Mesendoderm (in vitro differentiated cells): ENCODE measurements at regions not wholly inside any gene's neighbourhood (a gene's known extent, or its start where the extent isn't known, plus 50 kb on each side); places are given as distances from the start of the nearest gene placed in this dataset.
A peak's percentile ranks its signal among the peaks of the same experiment; 100 is the strongest.

ENCODE experiments used
- DNase-seq: peaks from one replicate; pipeline ENCODE4 v3.0.0; 2013
- H2AK5ac ChIP-seq: 2 replicates; pipeline ENCODE4 v1.6.1; 2013; ENCODE audit warnings: low read length, inconsistent platforms
- H2BK120ac ChIP-seq: 2 replicates; pipeline ENCODE4 v1.6.1; 2013; ENCODE audit warnings: low read depth, mild to moderate bottlenecking, low read length, moderate library complexity, mixed read lengths
- H2BK15ac ChIP-seq: replicated peaks from 2 replicates; pipeline ENCODE4 v1.6.1; 2013; ENCODE audit warnings: low read depth, mild to moderate bottlenecking, moderate library complexity
- H2BK5ac ChIP-seq: 2 replicates; pipeline ENCODE4 v1.6.1; 2013; ENCODE audit warnings: low read length, inconsistent platforms
- H3K18ac ChIP-seq: 2 replicates; pipeline ENCODE4 v1.6.1; 2013; ENCODE audit warnings: mild to moderate bottlenecking, low read length, mixed read lengths
- H3K23ac ChIP-seq: one replicate; pipeline ENCODE4 v1.6.1; 2013; ENCODE audit warnings: low read length
- H3K27ac ChIP-seq: 2 replicates; pipeline ENCODE4 v1.5.1; 2013; ENCODE audit warnings: low read depth, mild to moderate bottlenecking, inconsistent platforms, low read length, moderate library complexity
- H3K27me3 ChIP-seq: 2 replicates; pipeline ENCODE4 v1.6.1; 2013; ENCODE audit warnings: low read length, control low read depth, mild to moderate bottlenecking, inconsistent platforms; ENCODE audit not compliant: insufficient read depth, poor library complexity
- H3K36me3 ChIP-seq: 2 replicates; pipeline ENCODE4 v1.6.1; 2013; ENCODE audit warnings: low read length, inconsistent platforms; ENCODE audit not compliant: control insufficient read depth, insufficient read depth
- H3K4ac ChIP-seq: one replicate; pipeline ENCODE4 v1.6.1; 2013; ENCODE audit warnings: low read depth, mild to moderate bottlenecking, low read length, moderate library complexity
- H3K4me1 ChIP-seq: 2 replicates; pipeline ENCODE4 v1.6.1; 2013; ENCODE audit warnings: low read depth, low read length, inconsistent platforms; ENCODE audit not compliant: control insufficient read depth
- H3K4me2 ChIP-seq: 2 replicates; pipeline ENCODE4 v1.6.1; 2013; ENCODE audit warnings: low read length
- H3K4me3 ChIP-seq: 2 replicates; pipeline ENCODE4 v1.5.1; 2013; ENCODE audit warnings: mild to moderate bottlenecking, low read length
- H3K56ac ChIP-seq: one replicate; pipeline ENCODE4 v1.6.1; 2013; ENCODE audit warnings: low read length
- H3K79me1 ChIP-seq: 2 replicates; pipeline ENCODE4 v1.6.1; 2013; ENCODE audit warnings: low read length, inconsistent platforms
- H3K79me2 ChIP-seq: 2 replicates; pipeline ENCODE4 v1.6.1; 2013; ENCODE audit warnings: mild to moderate bottlenecking, low read length; ENCODE audit not compliant: control insufficient read depth, insufficient read depth
- H3K9ac ChIP-seq: 2 replicates; pipeline ENCODE4 v1.6.1; 2013; ENCODE audit warnings: low read length, inconsistent platforms
- H4K5ac ChIP-seq: one replicate; pipeline ENCODE4 v1.6.1; 2013; ENCODE audit warnings: low read length
- H4K8ac ChIP-seq: one replicate; pipeline ENCODE4 v1.6.1; 2013; ENCODE audit warnings: low read depth, mild to moderate bottlenecking, control low read depth, low read length, moderate library complexity
- WGBS: extraction: QIAGEN DNeasy Blood & Tissue Kit; methylation state at CpG from one replicate; pipeline ENCODE4 v1.1.7; 2013; ENCODE audit warnings: low lambda C conversion rate, missing lambda C conversion rate; ENCODE audit not compliant: insufficient coverage; ENCODE audit errors: extremely low coverage; 5-methylcytosine and 5-hydroxymethylcytosine counted together

DNA sequence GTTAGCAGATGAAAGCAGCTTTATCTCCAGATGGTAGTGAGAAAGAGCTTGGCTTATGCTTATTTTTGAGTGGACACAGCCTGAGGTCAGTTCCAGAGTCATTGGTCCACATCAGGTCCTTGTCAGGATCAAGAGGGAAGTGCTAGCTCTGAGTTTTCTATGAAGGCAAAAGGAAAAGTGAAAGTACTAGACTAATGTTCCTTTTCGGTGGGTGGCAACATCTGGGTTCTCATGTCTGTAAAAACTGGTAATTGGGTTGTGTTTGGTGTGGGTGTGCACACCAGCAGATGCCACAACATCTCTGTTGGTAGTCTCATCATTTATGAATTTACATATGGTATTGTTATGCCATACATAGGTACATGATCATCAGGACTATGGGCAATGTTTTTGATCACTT lies 210.5 kb downstream of the PWWP3B start:
- no peaks in the 10 kb centered on the region for H3K36me3 ChIP-seq
- no peak overlapping the region for H3K23ac ChIP-seq
- H3K4me3 ChIP-seq, result no peak overlapping the region
- H3K79me1 ChIP-seq, result no peaks in the 10 kb centered on the region
- H3K27me3 ChIP-seq, result no peaks in the 10 kb centered on the region
- H3K4me1 ChIP-seq, result no peaks in the 10 kb centered on the region
- no peak overlapping the region for H2BK120ac ChIP-seq
- no peak overlapping the region for H3K18ac ChIP-seq
- H2AK5ac ChIP-seq, result no peak overlapping the region
- no peak overlapping the region for H3K56ac ChIP-seq
- H3K4ac ChIP-seq, result no peak overlapping the region
- H3K79me2 ChIP-seq, result no peaks in the 10 kb centered on the region
- no peak overlapping the region for H3K4me2 ChIP-seq
- no peak overlapping the region for H2BK15ac ChIP-seq
- no peak overlapping the region for H2BK5ac ChIP-seq
- DNase-seq, result no peak
- H3K27ac ChIP-seq, result no peak overlapping the region
- no peak overlapping the region for H4K8ac ChIP-seq
- no CpG with 5 or more reads among the region's 1 CpG for WGBS
- H3K9ac ChIP-seq, result no peak overlapping the region
- no peak overlapping the region for H4K5ac ChIP-seq

DNA sequence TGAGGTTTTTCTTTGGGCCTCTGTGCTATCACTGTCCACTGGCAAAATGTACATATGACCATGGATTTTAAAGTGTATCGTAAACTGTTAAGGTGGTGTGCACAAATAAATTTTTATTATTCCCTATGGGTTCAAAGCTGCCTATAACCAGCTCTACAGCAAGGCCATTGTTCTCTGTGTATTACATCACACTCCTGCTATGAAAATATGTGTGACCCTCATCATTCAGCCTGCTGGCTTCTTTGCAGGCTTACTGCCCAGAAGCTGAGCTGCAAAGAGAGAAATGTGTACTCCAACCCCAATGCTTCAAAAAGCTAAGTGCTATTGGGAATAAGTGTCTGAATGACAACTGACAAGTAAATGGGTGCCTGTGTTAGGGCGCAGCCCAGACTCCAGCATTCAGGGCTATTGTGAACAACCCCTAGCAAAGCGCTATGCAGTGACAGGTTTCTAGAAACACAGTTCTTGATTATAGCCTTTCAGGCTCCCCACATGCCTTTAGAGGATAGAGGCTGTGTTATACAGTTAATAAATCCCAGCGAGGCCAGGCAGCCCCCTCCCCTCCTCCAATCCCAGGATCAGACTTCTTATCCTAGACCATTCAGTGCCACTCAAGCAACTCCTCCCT lies 220.4 kb upstream of the RADX start:
- H3K27me3 ChIP-seq, result no peaks in the 10 kb centered on the region
- H3K27ac ChIP-seq, result no peak overlapping the region
- H3K4me2 ChIP-seq, result no peak overlapping the region
- no peak overlapping the region for H3K23ac ChIP-seq
- H2BK5ac ChIP-seq, result no peak overlapping the region
- no peak overlapping the region for H4K8ac ChIP-seq
- no peak overlapping the region for H3K4me3 ChIP-seq
- H3K79me1 ChIP-seq, result no peaks in the 10 kb centered on the region
- H3K79me2 ChIP-seq, result no peaks in the 10 kb centered on the region
- no peak overlapping the region for H2AK5ac ChIP-seq
- no peaks in the 10 kb centered on the region for H3K36me3 ChIP-seq
- no peak for DNase-seq
- no peak overlapping the region for H4K5ac ChIP-seq
- H2BK15ac ChIP-seq, result no peak overlapping the region
- no peak overlapping the region for H3K18ac ChIP-seq
- no peak overlapping the region for H3K56ac ChIP-seq
- H3K4me1 ChIP-seq, result no peaks in the 10 kb centered on the region
- WGBS, result no CpG with 5 or more reads among the region's 4 CpGs
- H2BK120ac ChIP-seq, result no peak overlapping the region
- H3K4ac ChIP-seq, result no peak overlapping the region
- H3K9ac ChIP-seq, result no peak overlapping the region

GRCh38 chrX:106392346-106392745 lies 219.4 kb upstream of the RADX start:
- no peaks in the 10 kb centered on the region for H3K79me2 ChIP-seq
- no peaks in the 10 kb centered on the region for H3K36me3 ChIP-seq
- H2BK5ac ChIP-seq, result no peak overlapping the region
- H4K5ac ChIP-seq, result no peak overlapping the region
- H3K4ac ChIP-seq, result no peak overlapping the region
- no peak overlapping the region for H4K8ac ChIP-seq
- H3K18ac ChIP-seq, result no peak overlapping the region
- no peaks in the 10 kb centered on the region for H3K4me1 ChIP-seq
- no peaks in the 10 kb centered on the region for H3K27me3 ChIP-seq
- H3K79me1 ChIP-seq, result no peaks in the 10 kb centered on the region
- H2AK5ac ChIP-seq, result no peak overlapping the region
- WGBS, result no CpG with 5 or more reads among the region's 1 CpG
- H2BK120ac ChIP-seq, result no peak overlapping the region
- no peak for DNase-seq
- no peak overlapping the region for H3K4me2 ChIP-seq
- no peak overlapping the region for H2BK15ac ChIP-seq
- H3K56ac ChIP-seq, result no peak overlapping the region
- no peak overlapping the region for H3K27ac ChIP-seq
- no peak overlapping the region for H3K23ac ChIP-seq
- H3K4me3 ChIP-seq, result no peak overlapping the region
- H3K9ac ChIP-seq, result no peak overlapping the region

DNA sequence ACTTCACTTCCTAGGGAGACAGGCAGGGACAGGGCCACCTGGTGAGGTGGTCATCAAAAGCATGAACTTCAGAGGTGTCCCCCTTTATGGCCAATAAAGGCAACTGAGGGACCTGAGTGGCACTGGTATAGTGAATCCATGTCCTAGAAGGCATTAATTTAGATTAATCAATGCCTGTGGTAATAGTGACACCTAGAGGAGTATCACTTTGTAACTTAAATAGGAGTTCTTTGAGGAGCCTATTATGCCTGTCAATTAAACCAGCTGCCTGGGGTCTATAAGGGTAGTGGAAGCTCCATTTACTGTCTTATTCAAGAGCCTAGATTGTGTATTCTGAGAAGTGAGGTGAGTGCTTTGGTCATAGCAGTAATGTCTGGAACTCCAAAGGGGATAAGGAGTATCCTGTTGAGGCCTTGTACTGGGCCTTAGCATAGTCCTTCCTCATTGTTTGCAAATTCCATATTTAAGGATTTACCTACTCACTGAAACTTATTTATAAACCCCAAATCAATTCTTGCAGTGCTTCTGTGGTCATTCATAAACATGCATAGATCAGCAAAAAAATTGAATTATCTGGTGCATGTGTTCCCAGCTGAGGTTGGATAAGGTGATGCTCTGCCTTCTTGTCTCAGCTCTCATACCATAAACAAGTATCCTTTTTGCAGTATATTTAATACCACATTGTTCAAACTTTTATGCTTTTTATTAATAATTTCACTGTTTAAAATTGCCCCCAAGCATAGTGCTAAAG lies 213.8 kb upstream of the RADX start:
- Histone ChIP-seq H4K5ac (no peak overlapping the region), H3K23ac (no peak overlapping the region), H3K4me1 (no peaks in the 10 kb centered on the region), H2BK15ac (no peak overlapping the region), H3K4me2 (no peak overlapping the region), H3K27me3 (no peaks in the 10 kb centered on the region), H3K79me2 (no peaks in the 10 kb centered on the region), H3K27ac (no peak overlapping the region), H3K79me1 (no peaks in the 10 kb centered on the region), H2BK120ac (no peak overlapping the region), H3K18ac (no peak overlapping the region), H3K4me3 (no peak overlapping the region), H3K36me3 (no peaks in the 10 kb centered on the region), H3K9ac (no peak overlapping the region), H2AK5ac (no peak overlapping the region), H2BK5ac (no peak overlapping the region), H3K4ac (no peak overlapping the region), H3K56ac (no peak overlapping the region), H4K8ac (no peak overlapping the region)
- peak; percentile 40 for DNase-seq

- no peak overlapping the region for H3K4me3 ChIP-seq
- H2BK120ac ChIP-seq, result no peak overlapping the region
- H4K5ac ChIP-seq, result no peak overlapping the region
- H3K36me3 ChIP-seq, result no peaks in the 10 kb centered on the region
- H2BK5ac ChIP-seq, result no peak overlapping the region
- no peak overlapping the region for H2AK5ac ChIP-seq
- no peak overlapping the region for H4K8ac ChIP-seq
- no peak overlapping the region for H3K56ac ChIP-seq
- no peak overlapping the region for H3K4ac ChIP-seq
- no CpG with 5 or more reads among the region's 10 CpGs for whole genome bisulfite sequencing
- no peaks in the 10 kb centered on the region for H3K4me1 ChIP-seq
- no peak overlapping the region for H2BK15ac ChIP-seq
- H3K79me1 ChIP-seq, result no peaks in the 10 kb centered on the region
- no peak overlapping the region for H3K23ac ChIP-seq
- no peak overlapping the region for H3K4me2 ChIP-seq
- no peak overlapping the region for H3K27ac ChIP-seq
- H3K79me2 ChIP-seq, result no peaks in the 10 kb centered on the region
- H3K9ac ChIP-seq, result no peak overlapping the region
- no peak overlapping the region for H3K18ac ChIP-seq
- no peak for DNase-seq
- no peaks in the 10 kb centered on the region for H3K27me3 ChIP-seq
Measured at GRCh38 chrX:106401965-106402559, 209.7 kb upstream of the RADX start.
